Sigmoid colon (tissue), 6 donors: ENCODE measurements at regions not wholly inside any gene's neighbourhood (a gene's known extent, or its start where the extent isn't known, plus 50 kb on each side); places are given as distances from the start of the nearest gene placed in this dataset.

Experiments used
- DNase-seq: peaks from one replicate; pipeline ENCODE4 v3.0.0-alpha.2; 2019
- H3K27ac ChIP-seq, 4 donors: fragments of 200-600 bp; sonication (generic); one replicate each; pipeline ENCODE4 v1.5.1; 2016 to 2019; ENCODE audit warnings: mild to moderate bottlenecking in 1 of 4
- H3K27me3 ChIP-seq, 3 donors: fragments of 200-600 bp; sonication (generic); one replicate each; pipeline ENCODE4 v1.5.1; 2019; ENCODE audit warnings: mild to moderate bottlenecking in 1 of 3
- H3K36me3 ChIP-seq, 4 donors: fragments of 200-600 bp; sonication (generic); one replicate each; pipeline ENCODE4 v1.5.1; 2016 to 2019
- H3K4me1 ChIP-seq, 4 donors: fragments of 200-600 bp; sonication (generic); one replicate each; pipeline ENCODE4 v1.5.1; 2017 to 2019
- H3K4me3 ChIP-seq, 4 donors: fragments of 200-600 bp; sonication (generic); one replicate each; pipeline ENCODE4 v1.5.1; 2017 to 2019; ENCODE audit warnings: mild to moderate bottlenecking in 2 of 4, moderate library complexity in 1 of 4
- H3K9me3 ChIP-seq, 4 donors: fragments of 200-600 bp in 3 of 4; sonication (generic) in 3 of 4; one replicate each; pipeline versions ENCODE4 v1.5.1 to v1.6.1; 2013 to 2019
- EP300 ChIP-seq, 4 donors: sonication (generic); formaldehyde crosslinking; IDR thresholded peaks; one replicate each; pipeline ENCODE4 v1.6.1; 2017; ENCODE audit warnings: antibody characterized with exemption in 4 of 4
- POLR2A ChIP-seq, 2 donors: fragments of 450-650 bp; IDR thresholded peaks; one replicate each; pipeline ENCODE4 v1.6.1; 2016; ENCODE audit warnings: antibody characterized with exemption in 2 of 2, mild to moderate bottlenecking in 2 of 2, moderate library complexity in 2 of 2
- POLR2AphosphoS5 ChIP-seq, 4 donors: sonication (generic); formaldehyde crosslinking; IDR thresholded peaks; one replicate each; pipeline ENCODE4 v1.6.1; 2017; ENCODE audit warnings: antibody characterized with exemption in 4 of 4
- WGBS, 2 donors: extraction: QIAGEN DNeasy Blood & Tissue Kit; methylation state at CpG; one replicate each; pipeline ENCODE4 v1.1.7; 2013; 5-methylcytosine and 5-hydroxymethylcytosine counted together
- intact Hi-C: fragments of 100-400 bp; cut with DNase I; formaldehyde crosslinking; loops from one replicate; pipeline ENCODE4 v1.15.1; 2023
- TF ChIP-seq, protein P1 (sequence below), 4 experiments: fragments of 450-650 bp in 3 of 4; fragments of 200-600 bp in 1 of 4; IDR thresholded peaks; one replicate each; pipeline ENCODE4 v1.5.1; 2016 to 2019; ENCODE audit warnings: antibody characterized with exemption in 4 of 4, mild to moderate bottlenecking in 3 of 4, moderate library complexity in 2 of 4
- donor health status: healthy with polysubstance abuse.
- donor health status: healthy.

DNA sequence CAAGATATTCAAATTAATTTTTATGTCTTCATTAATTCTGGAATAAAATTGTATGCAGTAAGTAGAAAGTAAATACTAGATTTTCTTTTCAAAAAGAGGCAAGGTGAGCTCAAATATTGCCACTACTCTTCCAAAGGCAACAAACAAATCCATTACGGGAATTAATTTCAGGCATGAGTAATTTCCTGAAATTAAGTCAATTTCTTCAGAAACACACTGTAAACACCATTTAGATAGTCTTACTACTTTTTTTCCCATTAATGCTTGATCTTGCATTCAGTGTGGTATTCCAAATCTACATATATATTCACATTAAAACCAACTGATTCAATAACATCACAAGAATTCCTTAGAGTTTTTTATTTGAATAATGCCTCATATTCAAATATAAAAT lies 1274.0 kb upstream of the CRIM1 start:
- no peak overlapping the region for H3K27ac ChIP-seq
- intact Hi-C loops: no loop called here
- WGBS, 2 donors: 92 to 97% methylated on average over 1 of the region's 1 CpG
- no peaks in the 10 kb centered on the region for H3K27me3 ChIP-seq
- no peaks in the 10 kb centered on the region for H3K36me3 ChIP-seq
- H3K4me3 ChIP-seq: no peak overlapping the region
- no peaks in the 10 kb centered on the region for H3K9me3 ChIP-seq
- TF ChIP-seq EP300 (IDR thresholded peaks at IDR 0.05) (no peak), POLR2AphosphoS5 (IDR thresholded peaks at IDR 0.05) (no peak), POLR2A (IDR thresholded peaks at IDR 0.05) (no peak)
- TF ChIP-seq, protein P1, sequence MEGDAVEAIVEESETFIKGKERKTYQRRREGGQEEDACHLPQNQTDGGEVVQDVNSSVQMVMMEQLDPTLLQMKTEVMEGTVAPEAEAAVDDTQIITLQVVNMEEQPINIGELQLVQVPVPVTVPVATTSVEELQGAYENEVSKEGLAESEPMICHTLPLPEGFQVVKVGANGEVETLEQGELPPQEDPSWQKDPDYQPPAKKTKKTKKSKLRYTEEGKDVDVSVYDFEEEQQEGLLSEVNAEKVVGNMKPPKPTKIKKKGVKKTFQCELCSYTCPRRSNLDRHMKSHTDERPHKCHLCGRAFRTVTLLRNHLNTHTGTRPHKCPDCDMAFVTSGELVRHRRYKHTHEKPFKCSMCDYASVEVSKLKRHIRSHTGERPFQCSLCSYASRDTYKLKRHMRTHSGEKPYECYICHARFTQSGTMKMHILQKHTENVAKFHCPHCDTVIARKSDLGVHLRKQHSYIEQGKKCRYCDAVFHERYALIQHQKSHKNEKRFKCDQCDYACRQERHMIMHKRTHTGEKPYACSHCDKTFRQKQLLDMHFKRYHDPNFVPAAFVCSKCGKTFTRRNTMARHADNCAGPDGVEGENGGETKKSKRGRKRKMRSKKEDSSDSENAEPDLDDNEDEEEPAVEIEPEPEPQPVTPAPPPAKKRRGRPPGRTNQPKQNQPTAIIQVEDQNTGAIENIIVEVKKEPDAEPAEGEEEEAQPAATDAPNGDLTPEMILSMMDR (IDR thresholded peaks at IDR 0.05): no peak
- no peaks in the 10 kb centered on the region for H3K4me1 ChIP-seq
- no peak for DNase-seq

DNA sequence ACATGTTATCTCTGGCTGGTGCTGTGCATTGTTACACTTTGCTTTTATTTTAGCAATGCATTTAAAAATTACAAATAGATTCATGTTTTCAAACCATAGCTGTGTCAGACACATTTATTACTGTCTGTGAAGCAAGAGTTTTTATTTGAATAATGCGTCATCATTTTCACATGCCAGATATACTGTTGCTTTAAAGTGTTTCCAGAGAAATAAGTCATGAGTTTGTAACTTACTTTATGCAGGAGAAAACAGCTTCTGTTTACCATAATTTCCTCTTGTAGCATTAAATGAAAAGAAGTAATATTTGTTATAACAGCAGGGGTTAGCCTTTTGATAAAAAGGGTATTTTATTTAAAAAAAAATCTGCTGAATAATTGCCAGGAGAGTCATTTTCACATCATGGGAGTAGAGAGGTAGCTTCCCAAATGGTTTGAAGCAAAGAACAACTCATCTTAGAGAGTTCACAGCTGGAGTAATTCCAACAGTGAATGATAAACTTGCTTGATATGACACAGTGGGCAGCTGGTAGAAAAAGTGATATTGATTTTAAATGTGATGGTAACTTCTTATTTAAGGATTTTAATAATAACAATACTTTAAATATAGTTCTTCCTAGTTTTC lies 1274.5 kb upstream of the CRIM1 start:
- no peak for DNase-seq
- no peak overlapping the region for H3K27ac ChIP-seq
- no peaks in the 10 kb centered on the region for H3K9me3 ChIP-seq
- intact Hi-C loops: no loop called here
- no peaks in the 10 kb centered on the region for H3K27me3 ChIP-seq
- no peak for TF ChIP-seq POLR2AphosphoS5 (IDR thresholded peaks at IDR 0.05)
- TF ChIP-seq, protein P1 (IDR thresholded peaks at IDR 0.05): no peak
- no peak for TF ChIP-seq POLR2A (IDR thresholded peaks at IDR 0.05)
- no peak for TF ChIP-seq EP300 (IDR thresholded peaks at IDR 0.05)
- H3K36me3 ChIP-seq: no peaks in the 10 kb centered on the region
- no peaks in the 10 kb centered on the region for H3K4me1 ChIP-seq
- 70 to 81% methylated on average over 1 of the region's 1 CpG for WGBS, 2 donors
- no peak overlapping the region for H3K4me3 ChIP-seq

DNA sequence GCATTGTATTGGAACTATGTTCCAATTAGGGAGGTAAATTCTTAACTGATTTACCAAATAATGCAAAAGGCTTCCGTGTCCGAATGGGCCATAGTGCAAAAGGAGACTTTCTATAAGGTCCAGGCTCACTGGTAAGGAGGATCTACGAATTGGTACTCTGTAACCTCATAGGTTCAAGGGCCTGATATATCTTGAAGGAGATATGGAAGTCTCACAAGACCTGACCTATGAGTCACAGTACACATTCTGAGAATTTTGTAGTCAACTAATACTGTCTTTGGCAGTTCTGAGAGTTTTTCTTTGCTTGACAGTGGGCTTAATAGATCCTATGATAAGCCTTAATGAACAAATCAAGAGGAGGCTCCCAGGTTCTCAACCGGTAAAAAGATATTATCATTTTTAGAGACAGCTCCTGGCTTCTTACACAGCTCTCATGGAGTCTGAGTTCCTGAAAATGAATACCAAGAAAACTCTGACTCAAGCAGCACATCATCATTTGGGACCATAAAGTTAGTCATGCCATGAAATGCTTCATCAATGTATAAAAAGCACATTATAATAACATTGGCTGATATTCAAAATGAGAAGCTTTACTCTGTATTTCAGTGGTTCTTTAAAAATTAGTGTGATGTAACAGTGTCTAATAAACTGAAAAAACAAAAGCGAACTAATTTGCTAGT lies 1275.2 kb upstream of the CRIM1 start:
- Histone ChIP-seq H3K9me3 (no peaks in the 10 kb centered on the region), H3K27me3 (no peaks in the 10 kb centered on the region), H3K4me1 (no peaks in the 10 kb centered on the region), H3K27ac (no peak overlapping the region), H3K4me3 (no peak overlapping the region), H3K36me3 (no peaks in the 10 kb centered on the region)
- DNase-seq: no peak
- TF ChIP-seq EP300 (IDR thresholded peaks at IDR 0.05) (no peak), POLR2AphosphoS5 (IDR thresholded peaks at IDR 0.05) (no peak), POLR2A (IDR thresholded peaks at IDR 0.05) (no peak)
- TF ChIP-seq, protein P1 (IDR thresholded peaks at IDR 0.05): no peak
- intact Hi-C loops: no loop called here
- WGBS, 2 donors: 60 to 80% methylated on average over 5 of the region's 5 CpGs

DNA sequence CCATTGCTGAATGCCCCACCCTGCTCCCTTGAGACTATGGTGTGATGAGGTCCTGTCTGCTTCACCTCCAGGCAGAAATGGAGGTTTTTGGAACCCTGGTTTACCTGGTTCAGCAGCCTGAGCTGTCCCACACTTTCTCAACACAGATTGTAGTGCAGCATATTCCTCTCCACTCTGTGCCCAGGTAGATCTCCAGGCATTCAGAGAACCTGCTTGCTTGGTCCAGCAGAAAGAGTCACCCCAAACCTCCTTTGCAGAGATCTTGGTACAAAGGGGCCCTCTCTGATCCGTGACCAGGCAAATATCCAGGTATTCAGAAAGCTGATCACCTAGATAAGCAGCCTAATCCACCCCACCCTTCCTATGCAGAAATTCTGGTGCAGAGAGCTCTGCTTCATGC lies 1288.2 kb upstream of the CRIM1 start:
- Histone ChIP-seq H3K4me3 (no peak overlapping the region), H3K4me1 (no peaks in the 10 kb centered on the region), H3K27ac (no peak overlapping the region), H3K27me3 (no peaks in the 10 kb centered on the region), H3K36me3 (no peaks in the 10 kb centered on the region), H3K9me3 (peaks cover 0 to 5% (median 0%) of the 10 kb centered on the region in 4 donors)
- no peak for DNase-seq
- TF ChIP-seq EP300 (IDR thresholded peaks at IDR 0.05): no peak
- TF ChIP-seq POLR2AphosphoS5 (IDR thresholded peaks at IDR 0.05): no peak
- TF ChIP-seq, protein P1 (IDR thresholded peaks at IDR 0.05): no peak
- TF ChIP-seq POLR2A (IDR thresholded peaks at IDR 0.05): no peak
- WGBS, 2 donors: 66 to 74% methylated on average over 1 of the region's 1 CpG
- intact Hi-C loops: no loop called here
